HG02588 (cell line): ENCODE measurements at regions not wholly inside any gene's neighbourhood (a gene's known extent, or its start where the extent isn't known, plus 50 kb on each side); places are given as distances from the start of the nearest gene placed in this dataset.
"Not testable (repeated sequence)": the region's sequence is repeated elsewhere in the genome, so short reads cannot be mapped to it uniquely, and the experiment has no call there.

Experiments used
- ATAC-seq: cut with Tn5 transposase; IDR thresholded peaks from one replicate; pipeline ENCODE4 v1.9.1; 2021; ENCODE audit warnings: mild to moderate bottlenecking, moderate library complexity; ENCODE audit not compliant: unreplicated experiment

- no peak for ATAC-seq
Observed at GRCh38 chr20:39756369-39756768, 794.2 kb downstream of the DHX35 start.

- ATAC-seq, result no peak
Observed at GRCh38 chr20:39752262-39752876, 790.2 kb downstream of the DHX35 start.

- no peak for ATAC-seq
Observed at GRCh38 chr20:39751557-39752137, 789.5 kb downstream of the DHX35 start.

- no peak for ATAC-seq
Observed at GRCh38 chr20:39745380-39745779, 783.2 kb downstream of the DHX35 start.

- no peak for ATAC-seq
Observed at GRCh38 chr20:39738651-39739050, 776.5 kb downstream of the DHX35 start.

GRCh38 chr20:39736434-39737327 lies 774.5 kb downstream of the DHX35 start:
- ATAC-seq, result no peak

- ATAC-seq, result not testable (repeated sequence)
Observed at GRCh38 chr20:39725513-39725912, 763.4 kb downstream of the DHX35 start.

GRCh38 chr20:39719293-39719692 lies 757.1 kb downstream of the DHX35 start:
- no peak for ATAC-seq

GRCh38 chr20:39717936-39718335 lies 755.8 kb downstream of the DHX35 start:
- no peak for ATAC-seq

GRCh38 chr20:39716796-39717341 lies 754.7 kb downstream of the DHX35 start:
- ATAC-seq, result no peak

- ATAC-seq, result no peak
Observed at GRCh38 chr20:39713076-39713840, 751.1 kb downstream of the DHX35 start.

- no peak for ATAC-seq
Observed at GRCh38 chr20:39706184-39706663, 744.1 kb downstream of the DHX35 start.

- no peak for ATAC-seq
Observed at GRCh38 chr20:39705032-39705431, 742.9 kb downstream of the DHX35 start.

- ATAC-seq, result not testable (repeated sequence)
Observed at GRCh38 chr20:39703357-39703756, 741.2 kb downstream of the DHX35 start.

- ATAC-seq, result no peak
Observed at GRCh38 chr20:39702701-39703349, 740.7 kb downstream of the DHX35 start.

GRCh38 chr20:39700528-39700927 lies 738.4 kb downstream of the DHX35 start:
- ATAC-seq, result no peak

GRCh38 chr20:39699166-39699725 lies 737.1 kb downstream of the DHX35 start:
- ATAC-seq, result no peak

GRCh38 chr20:39698752-39699151 lies 736.6 kb downstream of the DHX35 start:
- ATAC-seq, result no peak

- ATAC-seq, result no peak
Observed at GRCh38 chr20:39691151-39691862, 729.2 kb downstream of the DHX35 start.
